IMR-90 (cell line): ENCODE measurements at regions not wholly inside any gene's neighbourhood (a gene's known extent, or its start where the extent isn't known, plus 50 kb on each side); places are given as distances from the start of the nearest gene placed in this dataset.

Experiments used
- ATAC-seq: fragments of 200-7000 bp; cut with Tn5 transposase; 2 replicates; pipeline ENCODE4 v1.9.1; 2020; ENCODE audit warnings: low read depth, mild to moderate bottlenecking, moderate library complexity
- BruUV-seq: library from RNA; stranded (reverse); fragments of 400-500 nt; replicated peaks from 2 replicates; lab custom pipeline; 2021; lab: Mats Ljungman, UMichigan
- CTCF ChIA-PET: fragments of 300-600 bp; formaldehyde crosslinking; extraction: SDS; loops from one replicate; lab custom pipeline; 2021; ENCODE audit warnings: antibody characterized with exemption; lab: Yijun Ruan, JAX
- POLR2A ChIA-PET: fragments of 300-600 bp; sonication (Branson Sonifier 250); formaldehyde crosslinking; loops from one replicate; lab custom pipeline; 2022; ENCODE audit warnings: antibody characterized with exemption; ENCODE audit not compliant: unreplicated experiment; lab: Charles Lee
- DNase-seq: peaks from one replicate; pipeline ENCODE4 v3.0.0; 2013
- H2AFZ ChIP-seq: replicated peaks from 2 replicates; pipeline ENCODE3; 2013; ENCODE audit warnings: low read length, mild to moderate bottlenecking; ENCODE audit not compliant: poor library complexity
- H2AK5ac ChIP-seq: 2 replicates; pipeline ENCODE4 v1.6.1; 2013; ENCODE audit warnings: low read depth, low read length, inconsistent platforms
- H2AK9ac ChIP-seq: replicated peaks from 2 replicates; pipeline ENCODE3; 2013; ENCODE audit warnings: mild to moderate bottlenecking, low read depth, low read length, moderate library complexity; ENCODE audit not compliant: poor library complexity
- H2BK120ac ChIP-seq: 2 replicates; pipeline ENCODE4 v1.6.1; 2013; ENCODE audit warnings: low read depth, low read length, inconsistent platforms
- H2BK15ac ChIP-seq: 3 replicates; pipeline ENCODE4 v1.6.1; 2013; ENCODE audit warnings: low read depth, low read length, inconsistent platforms
- H2BK20ac ChIP-seq: 2 replicates; pipeline ENCODE4 v1.6.1; 2013; ENCODE audit warnings: low read depth, mild to moderate bottlenecking, inconsistent platforms, low read length, moderate library complexity
- H2BK5ac ChIP-seq: 2 replicates; pipeline ENCODE4 v1.6.1; 2013; ENCODE audit warnings: mild to moderate bottlenecking, low read depth, low read length, inconsistent platforms; ENCODE audit not compliant: poor library complexity, severe bottlenecking
- H3K14ac ChIP-seq: replicated peaks from 2 replicates; pipeline ENCODE4 v1.6.1; 2013; ENCODE audit warnings: low read depth, low read length, inconsistent platforms
- H3K18ac ChIP-seq: 2 replicates; pipeline ENCODE4 v1.6.1; 2013; ENCODE audit warnings: low read depth, low read length, control low read depth
- H3K23ac ChIP-seq: 2 replicates; pipeline ENCODE4 v1.6.1; 2013; ENCODE audit warnings: low read depth, low read length, inconsistent platforms
- H3K27ac ChIP-seq: 2 replicates; pipeline ENCODE4 v1.5.1; 2013; ENCODE audit warnings: mild to moderate bottlenecking, control low read depth, low read length; ENCODE audit not compliant: insufficient read depth
- H3K27me3 ChIP-seq: 2 replicates; pipeline ENCODE4 v1.6.1; 2013; ENCODE audit warnings: low read length; ENCODE audit not compliant: control insufficient read depth, insufficient read depth
- H3K36me3 ChIP-seq: 2 replicates; pipeline ENCODE4 v1.6.1; 2013; ENCODE audit warnings: low read length, mixed read lengths; ENCODE audit not compliant: control insufficient read depth, insufficient read depth
- H3K4ac ChIP-seq: 2 replicates; pipeline ENCODE4 v1.6.1; 2013; ENCODE audit warnings: low read depth, low read length, inconsistent platforms
- H3K4me1 ChIP-seq: 2 replicates; pipeline ENCODE4 v1.6.1; 2013; ENCODE audit warnings: low read length, mixed read lengths; ENCODE audit not compliant: control insufficient read depth, insufficient read depth
- H3K4me2 ChIP-seq: 2 replicates; pipeline ENCODE4 v1.6.1; 2013; ENCODE audit warnings: low read depth, mild to moderate bottlenecking, control low read depth, low read length, moderate library complexity
- H3K4me3 ChIP-seq: 2 replicates; pipeline ENCODE4 v1.5.1; 2013; ENCODE audit warnings: low read depth, mild to moderate bottlenecking, control low read depth, low read length, moderate library complexity; ENCODE audit not compliant: insufficient read depth
- H3K56ac ChIP-seq: 2 replicates; pipeline ENCODE4 v1.6.1; 2013; ENCODE audit warnings: low read length, inconsistent platforms; ENCODE audit not compliant: insufficient read depth; ENCODE audit errors: extremely low read depth
- H3K79me1 ChIP-seq, 2 experiments: 2 replicates each; pipeline ENCODE4 v1.6.1; 2013; ENCODE audit warnings: low read length in 2 of 2, inconsistent platforms in 1 of 2, low read depth in 1 of 2
- H3K9ac ChIP-seq: 2 replicates; pipeline ENCODE4 v1.6.1; 2013; ENCODE audit warnings: low read depth, low read length, control low read depth
- H3K9me1 ChIP-seq: 2 replicates; pipeline ENCODE4 v1.6.1; 2013; ENCODE audit warnings: low read length, inconsistent platforms; ENCODE audit not compliant: insufficient read depth
- H3K9me3 ChIP-seq: 2 replicates; pipeline ENCODE4 v1.6.1; 2013; ENCODE audit warnings: low read length; ENCODE audit not compliant: control insufficient read depth, insufficient read depth
- H4K20me1 ChIP-seq: 2 replicates; pipeline ENCODE4 v1.6.1; 2013; ENCODE audit warnings: low read length, inconsistent platforms; ENCODE audit not compliant: insufficient read depth
- H4K5ac ChIP-seq: 2 replicates; pipeline ENCODE4 v1.6.1; 2013; ENCODE audit warnings: mild to moderate bottlenecking, low read depth, low read length, control low read depth
- H4K8ac ChIP-seq, 2 experiments: 2 replicates each; pipeline ENCODE4 v1.6.1; 2013; ENCODE audit warnings: low read depth in 2 of 2, low read length in 2 of 2, control low read depth in 1 of 2, inconsistent platforms in 1 of 2
- H4K91ac ChIP-seq: 2 replicates; pipeline ENCODE4 v1.6.1; 2013; ENCODE audit warnings: low read depth, low read length, inconsistent platforms; ENCODE audit not compliant: insufficient read depth
- BHLHE40 ChIP-seq: fragments of 150-350 bp; IDR thresholded peaks from 2 replicates; pipeline ENCODE4 v1.6.1; 2016; ENCODE audit warnings: mild to moderate bottlenecking, low read depth, low read length
- CEBPB ChIP-seq: IDR thresholded peaks from 2 replicates; pipeline ENCODE4 v1.6.1; 2012; ENCODE audit warnings: low read depth, low read length, improper control_type of control experiment
- CHD1 ChIP-seq: IDR thresholded peaks from 2 replicates; pipeline ENCODE4 v1.6.1; 2012; ENCODE audit warnings: low read depth, low read length, improper control_type of control experiment
- CTCF ChIP-seq: conservative IDR thresholded peaks from 2 replicates; pipeline ENCODE4 v1.5.1; 2012; ENCODE audit warnings: mild to moderate bottlenecking, low read depth, low read length, improper control_type of control experiment
- ELK1 ChIP-seq: fragments of 150-350 bp; IDR thresholded peaks from 2 replicates; pipeline ENCODE4 v1.6.1; 2016; ENCODE audit warnings: low read depth, mild to moderate bottlenecking, low read length, moderate library complexity, borderline replicate concordance
- MAFK ChIP-seq: IDR thresholded peaks from 2 replicates; pipeline ENCODE4 v1.6.1; 2012; ENCODE audit warnings: low read depth, low read length, improper control_type of control experiment
- MAZ ChIP-seq: IDR thresholded peaks from 2 replicates; pipeline ENCODE4 v1.6.1; 2012; ENCODE audit warnings: low read depth, mild to moderate bottlenecking, low read length, improper control_type of control experiment, moderate library complexity, borderline replicate concordance
- MXI1 ChIP-seq: IDR thresholded peaks from 2 replicates; pipeline ENCODE4 v1.6.1; 2012; ENCODE audit warnings: low read depth, mild to moderate bottlenecking, low read length, moderate library complexity, borderline replicate concordance
- NFE2L2 ChIP-seq: fragments of 150-350 bp; IDR thresholded peaks from 2 replicates; pipeline ENCODE4 v1.6.1; 2016; ENCODE audit warnings: low read depth, mild to moderate bottlenecking, low read length
- RAD21 ChIP-seq: IDR thresholded peaks from 2 replicates; pipeline ENCODE4 v1.6.1; 2012; ENCODE audit warnings: low read length, improper control_type of control experiment
- RCOR1 ChIP-seq: IDR thresholded peaks from 2 replicates; pipeline ENCODE4 v1.6.1; 2012; ENCODE audit warnings: mild to moderate bottlenecking, low read length, improper control_type of control experiment; ENCODE audit not compliant: insufficient replicate concordance
- RFX5 ChIP-seq: IDR thresholded peaks from 2 replicates; pipeline ENCODE4 v1.8.0; 2012; ENCODE audit warnings: low read depth, mild to moderate bottlenecking, low read length, moderate library complexity
- SMC3 ChIP-seq: fragments of 150-350 bp; IDR thresholded peaks from 2 replicates; pipeline ENCODE4 v1.6.1; 2016; ENCODE audit warnings: low read depth, mild to moderate bottlenecking, antibody characterized with exemption, low read length, moderate library complexity
- USF2 ChIP-seq: fragments of 150-350 bp; IDR thresholded peaks from 2 replicates; pipeline ENCODE4 v1.6.1; 2017; ENCODE audit warnings: mild to moderate bottlenecking, antibody characterized with exemption, low read length, low read depth
- WGBS, 2 experiments: methylation state at CpG; one replicate each; pipeline versions ENCODE4 v1.1.5 to v1.1.7; 2013; ENCODE audit warnings: missing lambda C conversion rate in 2 of 2; ENCODE audit not compliant: insufficient read length in 1 of 2; ENCODE audit errors: extremely low coverage in 2 of 2; 5-methylcytosine and 5-hydroxymethylcytosine counted together
- dilution Hi-C: fragments of 300-500 bp; cut with HindIII; formaldehyde crosslinking; loops from one replicate; pipeline ENCODE4 v1.14.3; 2018; ENCODE audit warnings: low sequenced_read_pairs; ENCODE audit not compliant: unreplicated experiment
- in situ Hi-C: fragments of 300-500 bp; cut with MboI; formaldehyde crosslinking; loops from 3 replicates; pipeline ENCODE4 v1.14.3; 2019; ENCODE audit warnings: low sequenced_read_pairs, inconsistent platforms, mixed read lengths
- intact Hi-C: fragments of 100-400 bp; cut with micrococcal nuclease; formaldehyde crosslinking; loops from 2 replicates; pipeline ENCODE4 v1.10.0; 2022

- ATAC-seq (no peak), DNase-seq (no peak)
- Histone ChIP-seq H2AK5ac (no peak overlapping the region), H2BK15ac (no peak overlapping the region), H3K27ac (no peak overlapping the region), H3K4me1 (no peaks in the 10 kb centered on the region), H3K9me3 (peaks cover 9% of the 10 kb centered on the region), H3K23ac (no peak overlapping the region), H2AK9ac (no peak overlapping the region), H2BK5ac (no peak overlapping the region), H4K8ac (no peak overlapping the region), H3K36me3 (no peaks in the 10 kb centered on the region), H4K91ac (no peak overlapping the region), H3K4me2 (no peak overlapping the region), H3K4me3 (no peak overlapping the region), H3K27me3 (no peaks in the 10 kb centered on the region), H2BK120ac (no peak overlapping the region), H3K79me1 (no peaks in the 10 kb centered on the region), H4K20me1 (no peaks in the 10 kb centered on the region), H3K9ac (no peak overlapping the region), H2BK20ac (no peak overlapping the region), H3K14ac (no peak overlapping the region), H2AFZ (no peak overlapping the region), H3K56ac (no peak overlapping the region), H3K18ac (no peak overlapping the region), H3K9me1 (no peaks in the 10 kb centered on the region), H3K4ac (no peak overlapping the region), H4K5ac (no peak overlapping the region)
- POLR2A ChIA-PET, result no interaction called here
- WGBS, 2 experiments, result 62% methylated on average over 5 of the region's 8 CpGs; no CpG with 5 or more reads in 1 of the 2 experiments
- in situ Hi-C loops, result loop anchor here (10.0 kb wide), 1 partner anchor 1076 kb away; no protein-coding TSS in a partner anchor
- BruUV-seq, result no TSS peak
- intact Hi-C loops, result no loop called here
- TF ChIP-seq NFE2L2 (no peak), SMC3 (no peak), MAFK (no peak), USF2 (no peak), BHLHE40 (no peak), MXI1 (no peak), MAZ (no peak), RCOR1 (no peak), RAD21 (no peak), CTCF (no peak), CEBPB (no peak), RFX5 (no peak), ELK1 (no peak), CHD1 (no peak)
- dilution Hi-C loops, result no loop called here
- CTCF ChIA-PET, result no interaction called here
Measured at GRCh38 chr1:13968361-13968760, 268.4 kb downstream of the PRDM2 start.
